ENCODE measurements at regions not wholly inside any gene's neighbourhood (a gene's known extent, or its start where the extent isn't known, plus 50 kb on each side); places are given as distances from the start of the nearest gene placed in this dataset.

GRCh38 chr16:5467552-5467951 lies 370.0 kb upstream of the EEF2KMT start:
- TF ChIP-seq CTCF (conservative IDR thresholded peaks at IDR 0.05; ENCODE audit: low read length) = no peak
- TF ChIP-seq EZH2phosphoT487 (IDR thresholded peaks at IDR 0.05; ENCODE audit: borderline replicate concordance, low read depth, low read length) = no peak
